ENCODE measurements at regions not wholly inside any gene's neighbourhood (a gene's known extent, or its start where the extent isn't known, plus 50 kb on each side); places are given as distances from the start of the nearest gene placed in this dataset.
"Not testable (repeated sequence)": the region's sequence is repeated elsewhere in the genome, so short reads cannot be mapped to it uniquely, and the experiment has no call there.

DNA sequence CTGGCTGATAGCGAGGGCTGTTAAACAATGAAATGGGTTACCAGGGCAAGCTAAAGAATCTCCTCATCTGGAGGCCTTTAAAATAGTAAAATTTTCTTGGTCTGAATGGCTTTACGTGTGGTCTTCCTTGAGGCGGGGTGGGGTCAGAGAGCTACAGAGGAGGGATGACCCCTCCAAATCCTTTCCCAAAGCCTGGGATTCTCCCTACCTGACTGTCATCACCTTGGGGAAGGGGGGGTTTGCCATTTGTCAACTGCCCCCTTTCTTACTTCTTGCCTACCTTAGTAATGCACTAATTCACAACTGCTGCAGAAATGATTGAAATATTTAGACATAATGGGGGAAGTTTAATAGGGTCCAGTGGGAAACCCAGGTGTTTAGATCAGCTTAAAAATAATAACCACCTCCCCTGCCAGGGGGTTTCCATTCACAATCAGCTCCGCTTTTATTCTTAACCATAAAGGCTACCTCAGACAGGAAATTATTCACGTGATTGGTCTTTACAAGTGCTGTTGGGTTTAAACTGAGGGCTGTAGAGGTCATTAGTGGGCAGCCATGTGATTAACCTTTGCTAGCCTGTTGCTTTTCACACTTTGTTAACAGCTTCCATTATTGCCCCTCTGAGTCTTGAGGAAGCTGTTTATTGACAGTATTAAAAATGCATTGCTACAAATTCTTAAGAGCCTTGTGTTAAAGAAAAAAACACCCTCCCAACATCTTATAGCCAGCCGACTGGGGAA, 276.5 kb upstream of the ATP11B start:
- no peak for DNase-seq (ENCODE audit: low spot score)

DNA sequence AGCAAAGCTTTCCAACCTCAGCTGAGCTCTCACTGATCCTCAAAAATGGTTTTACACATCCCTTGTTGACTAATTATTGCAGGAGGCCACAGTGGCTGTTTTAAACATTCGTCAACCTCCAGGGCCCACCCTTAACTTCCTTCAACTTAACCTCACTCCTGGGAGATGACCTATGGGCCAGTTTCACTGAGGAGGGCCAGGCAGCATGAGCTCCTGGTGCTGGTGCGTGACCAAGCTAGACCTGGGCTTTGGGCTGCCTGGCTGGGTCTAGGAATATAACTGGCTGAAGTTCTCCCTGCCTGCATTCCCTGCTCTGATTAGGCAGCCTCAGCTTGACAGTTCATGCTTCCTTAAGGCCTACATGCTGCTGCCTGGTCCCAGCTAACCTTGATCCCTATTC, 273.7 kb upstream of the ATP11B start:
- DNase-seq (ENCODE audit: low spot score): no peak

DNA sequence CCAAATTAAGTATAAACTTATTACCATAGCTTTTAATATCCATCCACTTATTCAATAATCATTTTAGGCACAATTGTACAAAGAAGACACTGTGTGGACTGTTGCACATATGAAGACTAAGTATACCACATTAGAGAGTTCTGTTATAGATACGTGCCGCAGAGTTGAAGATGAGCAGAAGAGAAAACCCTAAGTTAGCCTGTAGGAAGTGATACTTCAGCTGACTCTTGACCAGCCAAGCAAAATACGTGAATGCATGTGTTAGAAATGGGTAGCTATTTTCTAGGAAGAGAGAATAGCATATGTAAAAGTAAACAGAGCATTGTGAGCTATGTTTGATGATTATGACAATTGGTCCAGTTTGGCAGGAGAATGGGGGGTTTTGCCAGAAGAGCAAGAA, 272.0 kb upstream of the ATP11B start:
- DNase-seq (ENCODE audit: low spot score): no peak

DNA sequence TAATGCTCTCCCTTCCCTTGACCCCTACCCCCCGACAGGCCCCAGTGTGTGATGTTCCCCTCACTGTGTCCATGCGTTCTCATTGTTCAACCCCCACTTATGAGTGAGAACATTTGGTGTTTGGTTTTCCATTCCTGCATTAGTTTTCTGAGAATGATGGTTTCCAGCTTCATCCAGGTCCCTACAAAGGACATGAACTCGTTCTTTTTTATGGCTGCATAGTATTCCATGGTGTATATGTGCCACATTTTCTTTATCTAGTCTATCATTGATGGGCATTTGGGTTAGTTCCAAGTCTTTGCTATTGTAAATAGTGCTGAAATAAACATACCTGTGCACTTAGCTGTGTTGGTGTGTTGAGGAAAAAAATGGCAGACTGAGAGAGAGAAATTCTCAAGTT, 269.9 kb upstream of the ATP11B start:
- not testable (repeated sequence) for DNase-seq (ENCODE audit: low spot score)

DNA sequence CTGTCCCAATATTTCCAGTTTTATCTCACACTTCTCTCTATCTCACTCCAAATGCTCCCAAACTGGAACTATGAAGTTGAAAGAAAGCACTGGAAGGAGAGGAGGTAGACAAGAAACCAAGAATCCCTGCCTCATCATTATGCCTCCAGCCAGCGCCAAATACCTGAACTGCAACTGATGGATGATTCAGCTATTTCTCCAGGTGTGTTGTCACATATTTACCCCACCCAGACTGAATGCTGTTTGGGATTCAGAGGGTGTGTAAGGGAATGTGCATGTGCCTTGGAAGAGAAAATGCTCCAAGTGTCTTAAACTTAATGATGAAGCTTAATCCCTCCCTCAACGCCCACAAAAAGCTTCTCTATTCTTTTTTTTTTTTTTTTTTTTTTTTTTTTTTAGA, 269.5 kb upstream of the ATP11B start:
- DNase-seq (ENCODE audit: low spot score): no peak

DNA sequence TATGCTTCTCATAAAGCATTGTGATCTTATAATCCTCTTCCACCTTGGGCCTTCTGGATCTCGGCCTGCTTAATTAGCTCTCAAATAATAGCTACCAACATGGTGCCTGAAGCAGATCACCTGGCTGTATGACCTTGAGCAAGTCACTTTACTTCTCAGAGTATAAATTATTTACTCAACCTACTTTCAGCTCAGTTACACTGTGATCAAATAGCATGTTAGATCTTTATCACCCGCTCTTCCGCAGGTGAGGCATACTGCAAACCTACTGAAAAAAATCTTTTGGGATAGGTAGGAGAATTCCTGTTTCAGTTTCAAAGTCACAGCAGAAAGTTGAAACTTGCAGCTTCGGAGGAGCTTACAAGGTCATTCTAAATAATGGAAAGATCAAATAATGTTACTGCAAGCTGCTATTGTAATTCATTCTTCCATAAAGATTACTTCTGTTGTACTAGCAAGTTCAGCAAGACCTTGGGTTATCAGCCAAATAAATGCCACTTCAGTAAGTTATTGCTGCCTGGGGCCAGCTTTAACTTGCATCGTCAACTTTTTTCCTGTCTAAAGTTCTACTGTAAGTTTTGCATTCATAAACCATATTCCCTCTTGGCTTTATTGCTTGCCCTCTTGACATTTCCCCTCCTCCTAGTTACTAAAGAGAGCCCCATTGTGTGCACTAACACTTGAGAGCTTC, 268.4 kb upstream of the ATP11B start:
- no peak for DNase-seq (ENCODE audit: low spot score)

DNA sequence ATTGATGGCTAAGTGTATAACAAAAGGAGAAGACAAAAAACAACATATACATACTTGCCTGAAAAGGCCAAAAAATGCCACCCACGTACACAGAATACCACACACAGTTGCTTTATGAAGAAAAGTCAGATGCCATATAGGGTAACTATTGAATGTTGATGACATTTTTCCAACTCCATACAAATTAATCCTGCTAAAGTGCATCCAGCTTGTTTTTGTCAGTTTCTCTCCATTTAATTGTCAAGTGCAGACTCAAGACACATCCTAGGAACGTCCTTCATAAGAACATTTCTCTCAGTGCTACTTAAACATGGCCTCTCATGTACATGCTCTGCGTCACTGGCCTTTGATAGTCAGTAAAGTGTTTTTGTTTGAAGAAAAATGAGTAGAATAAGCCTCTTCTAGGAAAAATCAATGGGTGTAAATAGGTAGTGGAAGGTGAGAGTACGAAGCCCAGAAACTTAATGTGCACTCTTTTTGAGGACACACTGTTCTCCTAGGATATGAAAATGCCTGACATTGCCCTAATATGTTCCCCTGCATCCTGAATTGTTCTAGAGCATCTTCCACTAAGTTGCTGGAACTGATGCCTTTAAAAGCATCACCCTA, 267.4 kb upstream of the ATP11B start:
- no peak for DNase-seq (ENCODE audit: low spot score)

DNA sequence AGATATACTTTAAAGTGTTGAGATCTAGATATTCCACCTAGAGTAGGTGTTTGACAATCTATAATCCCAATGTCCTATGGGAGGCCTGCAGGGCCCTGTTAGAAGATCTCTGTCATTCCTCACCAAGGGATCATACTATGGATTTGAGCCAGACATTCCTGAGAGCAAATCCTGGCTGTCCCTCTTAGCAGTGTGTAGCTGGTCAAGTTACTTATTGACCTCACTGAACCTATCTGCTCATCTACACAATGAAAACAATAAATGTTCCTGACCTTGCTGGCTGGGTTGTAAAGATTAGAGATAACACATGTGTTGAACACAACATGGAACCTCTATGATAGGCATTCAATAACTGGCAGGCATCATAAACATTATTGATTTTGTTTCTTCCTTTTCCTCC, 265.6 kb upstream of the ATP11B start:
- no peak for DNase-seq (ENCODE audit: low spot score)

DNA sequence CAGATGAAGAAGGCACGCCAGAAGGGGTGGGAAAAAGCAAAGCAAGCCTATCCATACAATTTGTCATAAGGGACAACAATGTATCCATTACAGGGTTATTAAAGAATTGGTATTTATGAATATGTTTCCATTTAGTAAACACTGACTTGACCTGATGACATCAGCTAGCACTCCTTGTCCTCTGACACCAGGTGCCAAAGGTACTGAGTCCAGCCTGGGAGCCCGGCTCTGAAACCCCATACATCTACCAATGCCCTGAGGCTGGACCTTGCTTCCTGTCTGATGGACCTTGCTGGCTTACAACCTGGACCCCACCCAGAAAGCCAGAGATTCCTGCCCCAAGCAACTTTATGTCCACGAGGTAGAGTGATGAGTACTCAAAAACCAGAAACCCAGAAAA, 263.0 kb upstream of the ATP11B start:
- no peak for DNase-seq (ENCODE audit: low spot score)

DNA sequence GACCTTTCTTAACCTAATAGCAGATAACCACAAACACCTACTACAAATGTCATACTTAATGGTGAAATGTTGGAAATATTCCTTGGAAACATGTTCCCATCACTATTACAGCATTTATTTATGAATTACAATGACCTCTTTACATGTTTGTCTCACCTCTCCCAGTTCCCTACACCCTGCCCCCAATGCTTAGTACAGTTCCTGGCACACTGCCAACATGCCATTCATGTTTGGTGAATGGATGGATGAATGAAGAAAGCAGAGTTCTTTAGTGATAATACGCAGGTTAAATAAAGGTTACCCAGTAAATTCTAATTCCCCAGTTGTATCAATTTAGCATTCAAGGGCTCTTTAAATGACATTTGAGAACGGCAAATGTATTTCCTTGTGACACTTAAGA, 259.9 kb upstream of the ATP11B start:
- peak; percentile 18 for DNase-seq (ENCODE audit: low spot score)

DNA sequence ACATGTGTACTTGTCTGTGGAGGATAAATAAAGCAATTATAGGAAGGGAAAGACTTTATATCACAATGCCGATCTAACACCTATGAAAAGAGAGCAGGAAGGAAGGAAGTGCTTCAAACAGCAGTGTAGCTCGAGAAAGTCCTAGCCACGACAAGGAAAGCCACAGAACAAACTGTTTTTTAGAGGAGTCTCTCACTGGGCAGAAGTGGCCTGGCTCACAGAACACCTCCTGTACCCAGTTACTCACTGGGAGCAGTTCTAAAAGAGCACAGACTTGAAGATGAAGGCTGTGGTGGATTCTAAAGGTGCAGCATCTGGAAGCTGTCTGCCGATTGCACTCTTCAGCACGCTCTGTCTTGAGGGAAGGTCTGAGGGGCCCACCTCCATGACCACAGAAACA, 248.8 kb upstream of the ATP11B start:
- no peak for DNase-seq (ENCODE audit: low spot score)

DNA sequence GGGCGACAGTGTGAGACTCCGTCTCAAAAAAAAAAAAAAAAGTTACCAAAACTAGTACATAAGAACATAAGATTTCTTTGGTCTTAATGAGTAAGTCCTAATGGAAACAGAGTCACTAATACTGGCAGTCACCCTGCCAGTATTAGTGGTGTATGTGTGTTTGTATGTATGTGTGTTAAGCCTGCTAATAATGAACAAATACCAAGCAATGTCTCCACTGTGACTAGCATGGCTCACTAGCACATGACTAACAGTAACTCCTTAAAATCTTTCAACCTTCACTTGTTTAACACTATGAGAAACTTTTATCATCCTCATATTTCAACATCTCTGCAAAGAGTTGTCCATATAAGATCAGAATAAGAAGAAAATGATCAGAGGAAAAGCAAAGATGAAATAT, 231.0 kb upstream of the ATP11B start:
- DNase-seq (ENCODE audit: low spot score): no peak

DNA sequence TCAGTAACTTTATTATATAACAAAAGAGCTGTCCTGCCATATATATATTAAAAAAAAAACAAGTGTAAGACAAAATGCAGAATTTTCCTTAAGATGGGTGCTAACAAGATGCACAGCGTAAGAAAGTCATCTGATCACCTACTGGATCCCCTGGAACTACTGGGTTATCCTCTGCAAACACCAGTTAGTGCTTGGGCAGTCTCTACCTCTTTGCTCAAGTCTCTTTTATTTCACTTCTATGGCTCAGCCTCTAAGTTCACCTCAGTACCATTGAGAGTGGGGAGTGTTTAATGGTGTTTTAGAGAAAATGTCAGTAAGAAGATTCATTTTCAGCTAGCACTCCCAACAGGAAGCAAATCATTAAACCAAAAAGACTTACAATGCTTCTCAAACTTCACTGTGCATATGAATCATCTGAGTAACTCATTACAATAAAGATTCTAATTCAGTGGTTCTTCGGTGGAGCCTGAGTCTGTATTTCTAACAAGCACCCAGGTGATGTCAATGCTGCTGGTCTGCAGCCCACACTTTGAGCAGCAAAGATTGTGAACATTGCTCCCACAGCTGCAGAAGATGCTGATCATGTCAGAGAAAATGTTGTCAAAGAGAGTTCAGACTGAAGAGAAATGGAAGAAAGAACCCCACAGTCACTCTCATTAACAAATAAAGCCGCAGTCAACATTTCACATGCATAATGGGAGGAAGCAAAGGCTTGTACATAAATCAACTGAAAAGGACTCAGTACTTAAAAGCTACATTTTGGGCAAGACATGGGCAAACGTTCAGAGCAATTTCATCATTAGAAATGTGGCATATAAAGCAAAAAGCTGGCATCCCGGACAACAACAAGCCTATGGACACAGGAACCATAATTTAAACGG, 227.1 kb upstream of the ATP11B start:
- no peak for DNase-seq (ENCODE audit: low spot score)

DNA sequence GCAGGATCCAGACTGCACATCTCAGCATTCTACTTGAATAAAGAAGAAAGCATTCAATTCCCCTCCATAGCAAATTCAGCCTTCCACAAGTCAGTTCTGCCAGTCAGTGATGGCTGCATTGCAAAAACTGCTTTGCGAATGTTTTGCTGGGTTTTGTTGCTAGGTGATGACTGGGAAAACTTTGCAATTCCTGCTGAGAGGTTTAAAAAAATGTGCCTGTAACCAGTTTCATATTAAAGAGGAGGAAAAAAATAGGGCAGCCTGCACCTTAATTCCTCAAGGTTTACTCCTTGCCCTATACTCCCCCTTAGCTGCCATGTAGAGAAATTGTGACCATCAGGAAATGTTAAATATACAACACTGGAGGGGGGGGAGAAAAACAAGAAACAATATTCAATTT, 225.6 kb upstream of the ATP11B start:
- no peak for DNase-seq (ENCODE audit: low spot score)

DNA sequence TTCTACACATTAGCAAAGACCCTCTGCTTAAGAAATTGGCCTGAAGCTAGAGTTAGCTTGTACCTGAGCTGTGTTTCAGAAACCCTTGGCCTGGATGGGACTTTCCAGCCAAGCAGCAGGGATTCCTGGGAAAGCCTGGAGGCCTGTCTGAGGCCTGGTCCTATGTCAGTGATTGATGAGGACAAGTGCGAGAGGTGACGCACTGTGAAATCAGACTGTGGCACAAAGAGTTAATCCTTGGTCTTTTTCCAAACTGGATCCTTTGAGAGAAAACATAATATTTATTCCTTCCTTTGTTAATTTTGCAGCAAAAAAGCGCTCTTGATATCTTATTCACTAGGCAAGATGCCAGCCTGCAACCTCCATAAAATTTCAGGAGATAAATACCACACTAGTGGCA, 225.0 kb upstream of the ATP11B start:
- no peak for DNase-seq (ENCODE audit: low spot score)

DNA sequence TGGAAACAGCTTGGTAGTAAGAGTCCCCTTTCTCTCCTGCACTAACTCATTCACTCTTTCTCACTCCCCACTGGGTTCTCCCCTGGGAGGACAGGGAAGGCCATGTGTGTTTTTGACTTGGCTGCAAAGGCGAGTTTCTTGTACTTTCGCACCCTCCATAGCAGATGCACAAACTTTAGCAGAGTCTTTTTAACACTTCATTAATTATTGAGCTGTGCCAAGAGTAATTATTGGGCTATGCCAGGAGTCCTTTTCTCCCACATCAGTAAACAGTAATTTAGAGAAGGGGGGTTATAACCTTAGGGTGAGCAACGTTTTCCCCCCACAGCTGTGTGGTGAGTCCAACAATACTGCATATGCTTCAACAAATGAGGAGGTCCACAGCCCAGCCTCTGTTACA, 224.4 kb upstream of the ATP11B start:
- no peak for DNase-seq (ENCODE audit: low spot score)

DNA sequence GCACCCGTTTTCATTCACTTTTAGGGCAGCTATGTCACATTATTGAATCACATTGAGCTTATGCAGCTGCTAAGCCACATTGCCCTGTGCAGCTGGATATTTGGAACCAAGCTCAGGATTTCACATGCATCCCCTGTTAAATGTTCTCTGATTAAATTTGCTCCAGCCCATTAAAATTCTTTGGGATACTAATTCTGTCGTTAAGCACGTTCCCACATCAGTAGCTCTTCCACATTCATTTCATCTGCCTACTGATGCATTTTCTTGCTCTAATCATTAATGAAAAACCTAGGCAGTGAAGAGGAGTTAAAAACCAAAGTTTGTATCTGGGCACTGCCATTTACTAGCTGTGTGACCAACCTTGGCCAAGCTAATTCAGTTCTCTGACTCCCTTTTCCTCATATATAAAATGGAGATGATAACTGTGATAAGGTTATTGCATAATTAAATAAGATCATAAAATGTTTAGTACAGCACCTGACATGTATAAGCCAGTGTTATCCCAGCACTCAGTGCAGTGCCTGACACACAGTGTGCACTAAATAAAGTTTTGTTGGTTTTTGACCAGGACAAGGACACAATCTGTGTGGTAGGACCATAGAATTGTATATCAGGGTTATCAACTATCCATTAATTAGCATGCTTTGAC, 222.2 kb upstream of the ATP11B start:
- DNase-seq (ENCODE audit: low spot score): no peak

DNA sequence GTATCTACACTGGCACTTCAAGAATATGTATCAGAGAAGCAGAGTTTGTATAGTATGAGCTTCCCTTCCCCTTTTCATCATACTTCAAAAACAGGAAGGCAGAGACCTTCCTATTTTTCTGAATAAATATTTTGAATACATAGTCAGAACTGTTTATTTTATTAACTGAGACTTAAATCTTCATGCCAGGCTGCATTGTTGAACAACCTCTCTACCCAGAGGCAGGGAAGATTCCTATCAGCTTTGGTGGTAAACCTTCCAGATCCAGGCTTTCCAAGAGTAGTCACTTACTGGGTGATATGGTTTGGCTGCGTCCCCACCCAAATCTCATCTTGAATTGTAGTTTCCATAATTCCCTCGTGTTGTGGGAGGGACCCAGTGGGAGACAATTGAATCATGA, 217.4 kb upstream of the ATP11B start:
- DNase-seq (ENCODE audit: low spot score): no peak

DNA sequence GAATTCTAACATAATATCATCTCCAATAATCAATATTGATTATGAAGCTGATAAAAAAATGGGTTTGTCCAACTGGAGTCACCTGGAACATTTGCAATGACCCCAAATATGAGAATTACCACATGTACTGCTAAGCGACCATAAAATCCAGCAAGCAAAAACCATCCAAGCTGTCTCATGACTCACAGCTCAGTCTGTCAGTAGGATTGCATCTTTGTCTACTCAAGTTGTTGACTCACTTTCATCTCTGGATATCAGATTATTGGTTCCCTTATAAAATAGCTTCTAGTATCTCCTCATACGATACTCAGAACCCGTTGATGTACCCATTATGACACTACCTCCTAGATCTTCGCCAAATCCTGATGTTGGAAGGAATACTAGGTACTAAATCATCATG, 209.8 kb upstream of the ATP11B start:
- DNase-seq (ENCODE audit: low spot score): no peak

DNA sequence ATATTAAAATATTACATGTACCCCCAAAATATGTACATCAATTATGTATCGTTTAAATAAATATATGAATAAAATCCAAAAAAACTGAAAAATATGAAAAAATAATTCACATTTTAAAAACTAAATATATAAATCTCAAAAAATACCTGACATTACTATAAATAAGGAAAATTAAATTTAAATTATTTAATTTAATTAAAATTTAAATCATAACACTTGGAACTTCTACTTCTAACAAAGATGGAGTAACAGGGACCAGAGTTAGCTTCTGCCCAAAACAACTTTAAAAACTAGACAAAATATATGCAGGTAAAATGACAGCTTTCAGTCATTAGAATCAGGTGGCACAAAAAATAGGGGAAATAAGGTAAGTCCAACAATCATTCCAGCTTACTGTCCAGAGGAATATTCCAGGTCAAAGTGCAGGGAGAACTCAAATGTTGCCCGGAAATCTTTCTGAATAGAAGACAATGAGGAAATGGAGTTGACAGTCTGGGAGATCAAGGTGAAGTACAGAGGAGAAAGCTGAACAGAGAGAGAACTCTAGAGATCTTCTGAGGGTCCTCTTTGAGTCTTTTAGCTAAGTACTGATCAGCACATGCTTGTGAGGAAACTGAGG, 207.7 kb upstream of the ATP11B start:
- no peak for DNase-seq (ENCODE audit: low spot score)

DNA sequence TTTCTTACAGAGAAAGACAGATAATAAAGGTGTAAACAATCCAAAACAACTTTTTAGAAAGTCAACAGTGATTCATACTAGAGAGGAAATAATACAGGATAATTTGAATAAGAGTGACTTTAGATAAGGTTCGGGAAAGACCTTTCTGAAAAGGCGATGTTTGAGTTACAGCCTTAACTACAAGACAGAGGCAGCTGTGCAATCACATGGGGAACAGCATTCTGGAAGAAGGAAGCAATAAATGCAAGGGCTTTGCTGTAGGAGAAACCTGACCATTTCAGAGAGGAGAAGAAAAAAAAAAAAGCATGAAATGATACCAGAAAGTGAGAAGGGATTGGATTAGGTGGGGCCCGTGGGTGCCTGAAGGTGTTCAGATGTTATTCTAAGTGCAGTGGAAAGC, 200.6 kb upstream of the ATP11B start:
- DNase-seq (ENCODE audit: low spot score): no peak

All from hematopoietic multipotent progenitor cell treated with erythropoietin and hydrocortisone succinate and interleukin-3 and kit ligand, for 15 days (in vitro differentiated cells).